CD4-positive, CD25-positive, alpha-beta regulatory T cell (primary cell): ENCODE measurements at regions not wholly inside any gene's neighbourhood (a gene's known extent, or its start where the extent isn't known, plus 50 kb on each side); places are given as distances from the start of the nearest gene placed in this dataset.
A peak's percentile ranks its signal among the peaks of the same experiment; 100 is the strongest.

Experiments
- ATAC-seq, 2 donors: fragments of 150-1000 bp; cut with Tn5 transposase; one replicate each; pipeline ENCODE4 v1.10.0; 2021; ENCODE audit warnings: low read depth in 2 of 2, moderate number of reproducible peaks in 2 of 2, moderate library complexity in 1 of 2
- DNase-seq, 3 donors: peaks; one replicate each; pipeline versions ENCODE4 v3.0.0 to v3.0.0-alpha.2; 2012 to 2022; ENCODE audit warnings: mixed read lengths in 1 of 3
- H3K27ac ChIP-seq: one replicate; pipeline ENCODE4 v1.7.0; 2013; ENCODE audit warnings: mild to moderate bottlenecking, low read length; ENCODE audit not compliant: insufficient read depth, poor library complexity, severe bottlenecking
- H3K27me3 ChIP-seq: one replicate; pipeline ENCODE4 v1.7.0; 2013; ENCODE audit warnings: low read length; ENCODE audit not compliant: control insufficient read depth, insufficient read depth
- H3K36me3 ChIP-seq: one replicate; pipeline ENCODE4 v1.7.0; 2013; ENCODE audit warnings: mild to moderate bottlenecking, low read length, moderate library complexity; ENCODE audit not compliant: control insufficient read depth, insufficient read depth
- H3K4me1 ChIP-seq: 2 replicates; pipeline ENCODE4 v1.7.0; 2013; ENCODE audit warnings: mild to moderate bottlenecking, low read length; ENCODE audit not compliant: insufficient read depth, control insufficient read depth, poor library complexity, severe bottlenecking
- H3K4me3 ChIP-seq: one replicate; pipeline ENCODE4 v1.7.0; 2013; ENCODE audit warnings: low read depth, mild to moderate bottlenecking, low read length, moderate library complexity
- H3K9me3 ChIP-seq, 2 experiments: 1 replicate in 1 of 2; 2 replicates in 1 of 2; pipeline ENCODE4 v1.7.0; 2013; ENCODE audit warnings: low read length in 2 of 2, mild to moderate bottlenecking in 1 of 2, moderate library complexity in 1 of 2; ENCODE audit not compliant: control insufficient read depth in 2 of 2
- H3K27ac Mint-ChIP-seq, 3 donors: one replicate each; pipeline ENCODE4 v1.8.0; 2020 to 2022; ENCODE audit warnings: mild to moderate bottlenecking in 3 of 3, mixed read lengths in 3 of 3, moderate library complexity in 2 of 3
- H3K27me3 Mint-ChIP-seq: one replicate; pipeline ENCODE4 v1.8.0; 2022; ENCODE audit warnings: mild to moderate bottlenecking, mixed read lengths
- H3K36me3 Mint-ChIP-seq: one replicate; pipeline ENCODE4 v1.8.0; 2020; ENCODE audit warnings: mixed read lengths
- H3K4me1 Mint-ChIP-seq, 4 donors: one replicate each; pipeline ENCODE4 v1.8.0; 2020 to 2022; ENCODE audit warnings: mixed read lengths in 4 of 4, mild to moderate bottlenecking in 1 of 4
- H3K4me3 Mint-ChIP-seq, 4 donors: one replicate each; pipeline ENCODE4 v1.8.0; 2020 to 2022; ENCODE audit warnings: mild to moderate bottlenecking in 4 of 4, mixed read lengths in 4 of 4, moderate library complexity in 3 of 4
- H3K9me3 Mint-ChIP-seq, 7 donors: one replicate each; pipeline ENCODE4 v1.8.0; 2020 to 2022; ENCODE audit warnings: mixed read lengths in 7 of 7, mild to moderate bottlenecking in 3 of 7, moderate library complexity in 2 of 7

- DNase-seq, result no peak
These were observed 453.8 kb downstream of the RAP2B start for GRCh38 chr3:153615863-153616262.

GRCh38 chr3:153617463-153617862 lies 455.4 kb downstream of the RAP2B start:
- peaks cover 9 to 22% (median 19%) of the 10 kb centered on the region in 4 donors for H3K4me1 Mint-ChIP-seq
- Histone ChIP-seq H3K27ac (no peak overlapping the region), H3K27me3 (no peaks in the 10 kb centered on the region), H3K9me3 (peaks cover 0 to 2% of the 10 kb centered on the region in 2 experiments), H3K36me3 (no peaks in the 10 kb centered on the region), H3K4me1 (peaks cover 12% of the 10 kb centered on the region), H3K4me3 (no peak overlapping the region)
- H3K9me3 Mint-ChIP-seq, result peaks cover 0 to 6% (median 0%) of the 10 kb centered on the region in 7 donors
- ATAC-seq (no peak), DNase-seq (no peak)
- H3K27ac Mint-ChIP-seq, result no peak overlapping the region
- no peak overlapping the region for H3K4me3 Mint-ChIP-seq
- no peaks in the 10 kb centered on the region for H3K36me3 Mint-ChIP-seq
- no peaks in the 10 kb centered on the region for H3K27me3 Mint-ChIP-seq

More at GRCh38 chr3:153615863-153616262, 453.8 kb downstream of the RAP2B start:
- Mint-ChIP-seq H3K27ac (no peak overlapping the region), H3K4me3 (no peak overlapping the region), H3K4me1 (peaks cover 0 to 6% (median 4%) of the 10 kb centered on the region in 4 donors), H3K36me3 (no peaks in the 10 kb centered on the region), H3K9me3 (peaks cover 0 to 5% (median 0%) of the 10 kb centered on the region in 7 donors), H3K27me3 (no peaks in the 10 kb centered on the region)
- no peaks in the 10 kb centered on the region for H3K36me3 ChIP-seq
- no peak for ATAC-seq
- H3K4me1 ChIP-seq, result no peaks in the 10 kb centered on the region
- H3K27me3 ChIP-seq, result no peaks in the 10 kb centered on the region
- peaks cover 0 to 2% of the 10 kb centered on the region in 2 experiments for H3K9me3 ChIP-seq
- H3K4me3 ChIP-seq, result no peak overlapping the region
- H3K27ac ChIP-seq, result no peak overlapping the region

- ATAC-seq (no peak), DNase-seq (no peak)
- no peak overlapping the region for H3K27ac Mint-ChIP-seq
- Histone ChIP-seq H3K27ac (no peak overlapping the region), H3K4me3 (no peak overlapping the region), H3K4me1 (peaks cover 20% of the 10 kb centered on the region), H3K36me3 (no peaks in the 10 kb centered on the region), H3K27me3 (no peaks in the 10 kb centered on the region), H3K9me3 (peaks cover 0 to 2% of the 10 kb centered on the region in 2 experiments)
- no peaks in the 10 kb centered on the region for H3K36me3 Mint-ChIP-seq
- no peaks in the 10 kb centered on the region for H3K27me3 Mint-ChIP-seq
- peaks cover 11 to 26% (median 22%) of the 10 kb centered on the region in 4 donors for H3K4me1 Mint-ChIP-seq
- peaks cover 0 to 6% (median 0%) of the 10 kb centered on the region in 7 donors for H3K9me3 Mint-ChIP-seq
- no peak overlapping the region for H3K4me3 Mint-ChIP-seq
These were observed 456.1 kb downstream of the RAP2B start for GRCh38 chr3:153618176-153618575.

- Mint-ChIP-seq H3K36me3 (no peaks in the 10 kb centered on the region), H3K4me3 (no peak overlapping the region), H3K27ac (no peak overlapping the region), H3K27me3 (no peaks in the 10 kb centered on the region), H3K9me3 (peaks cover 0 to 6% (median 0%) of the 10 kb centered on the region in 7 donors), H3K4me1 (peaks cover 15 to 37% (median 32%) of the 10 kb centered on the region in 4 donors)
- no peak for ATAC-seq
- Histone ChIP-seq H3K36me3 (no peaks in the 10 kb centered on the region), H3K27ac (no peak overlapping the region), H3K27me3 (no peaks in the 10 kb centered on the region), H3K4me3 (no peak overlapping the region), H3K4me1 (peaks cover 30% of the 10 kb centered on the region), H3K9me3 (peaks cover 0 to 2% of the 10 kb centered on the region in 2 experiments)
- DNase-seq, result no peak
These were observed 457.2 kb downstream of the RAP2B start for GRCh38 chr3:153619268-153619667.

- peaks cover 22 to 60% (median 44%) of the 10 kb centered on the region in 4 donors for H3K4me1 Mint-ChIP-seq
These were observed 459.9 kb downstream of the RAP2B start for GRCh38 chr3:153621953-153622352.

GRCh38 chr3:153623834-153624233 lies 461.8 kb downstream of the RAP2B start:
- H3K4me3 ChIP-seq, result peak overlapping the region; percentile 46
- H3K4me3 Mint-ChIP-seq, result peak overlapping the region; percentile 47 to 80 (median 62)
- H3K36me3 Mint-ChIP-seq, result no peaks in the 10 kb centered on the region
- no peaks in the 10 kb centered on the region for H3K27me3 Mint-ChIP-seq
- ATAC-seq (no peak), DNase-seq (no peak)
- peaks cover 0 to 2% of the 10 kb centered on the region in 2 experiments for H3K9me3 ChIP-seq
- peak overlapping the region; percentile 83 to 93 (median 93) for H3K27ac Mint-ChIP-seq
- H3K9me3 Mint-ChIP-seq, result peaks cover 0 to 6% (median 0%) of the 10 kb centered on the region in 7 donors
- H3K4me1 Mint-ChIP-seq, result peaks cover 22 to 75% (median 50%) of the 10 kb centered on the region in 4 donors
- no peaks in the 10 kb centered on the region for H3K27me3 ChIP-seq
- peak overlapping the region; percentile 52 for H3K27ac ChIP-seq
- no peaks in the 10 kb centered on the region for H3K36me3 ChIP-seq
- H3K4me1 ChIP-seq, result peaks cover 36% of the 10 kb centered on the region

More at GRCh38 chr3:153621953-153622352, 459.9 kb downstream of the RAP2B start:
- peak in 2 of 3 donors; percentile 33 to 76 for DNase-seq
- no peaks in the 10 kb centered on the region for H3K27me3 Mint-ChIP-seq
- Histone ChIP-seq H3K27me3 (no peaks in the 10 kb centered on the region), H3K4me3 (peak overlapping the region; percentile 33), H3K36me3 (no peaks in the 10 kb centered on the region), H3K9me3 (peaks cover 0 to 2% of the 10 kb centered on the region in 2 experiments), H3K27ac (no peak overlapping the region), H3K4me1 (peaks cover 36% of the 10 kb centered on the region)
- H3K4me3 Mint-ChIP-seq, result peak overlapping the region; percentile 7 to 53 (median 21)
- peak; percentile 69 to 78 for ATAC-seq
- H3K36me3 Mint-ChIP-seq, result no peaks in the 10 kb centered on the region
- H3K9me3 Mint-ChIP-seq, result peaks cover 0 to 6% (median 0%) of the 10 kb centered on the region in 7 donors
- peak overlapping the region; percentile 3 to 92 (median 79) for H3K27ac Mint-ChIP-seq

GRCh38 chr3:153624310-153625030 lies 462.4 kb downstream of the RAP2B start:
- H3K27ac Mint-ChIP-seq, result peak overlapping the region; percentile 83 to 93 (median 93)
- peak; percentile 2 to 63 (median 56) for DNase-seq
- peaks cover 22 to 77% (median 50%) of the 10 kb centered on the region in 4 donors for H3K4me1 Mint-ChIP-seq
- H3K36me3 Mint-ChIP-seq, result no peaks in the 10 kb centered on the region
- Histone ChIP-seq H3K9me3 (peaks cover 0 to 2% of the 10 kb centered on the region in 2 experiments), H3K36me3 (no peaks in the 10 kb centered on the region), H3K4me1 (peaks cover 36% of the 10 kb centered on the region), H3K27me3 (peaks cover 2% of the 10 kb centered on the region), H3K4me3 (peak overlapping the region; percentile 46), H3K27ac (peak overlapping the region; percentile 52)
- peak overlapping the region; percentile 47 to 80 (median 62) for H3K4me3 Mint-ChIP-seq
- peak; percentile 58 to 59 for ATAC-seq
- H3K27me3 Mint-ChIP-seq, result no peaks in the 10 kb centered on the region
- H3K9me3 Mint-ChIP-seq, result peaks cover 0 to 6% (median 0%) of the 10 kb centered on the region in 7 donors
